ENCODE measurements at regions not wholly inside any gene's neighbourhood (a gene's known extent, or its start where the extent isn't known, plus 50 kb on each side); places are given as distances from the start of the nearest gene placed in this dataset.

DNA sequence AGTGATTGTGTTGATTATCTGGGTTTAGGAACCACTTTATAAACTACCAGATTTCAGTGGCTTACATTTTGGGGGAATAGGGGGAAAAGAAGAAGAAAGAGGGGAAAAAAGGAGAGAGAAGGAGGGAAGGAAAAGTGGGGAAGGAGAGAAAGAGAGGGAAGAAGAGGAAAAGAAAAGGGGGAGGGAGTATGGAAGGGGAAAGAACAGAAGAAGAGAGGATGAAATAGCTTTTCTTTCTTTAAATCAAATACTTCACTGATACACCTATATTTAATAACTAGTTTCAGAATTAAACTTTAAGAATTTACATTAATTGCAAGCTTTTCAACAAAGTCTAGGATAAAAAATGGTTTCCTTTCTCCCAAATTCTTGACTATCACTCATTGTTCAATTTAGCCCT is 289.6 kb downstream of the SDHAF3 start:
- no peak overlapping the region for H3K4me3 ChIP-seq (ENCODE audit: low read length)
- DNase-seq (ENCODE audit: low read depth), result no peak
- TF ChIP-seq, protein P1, sequence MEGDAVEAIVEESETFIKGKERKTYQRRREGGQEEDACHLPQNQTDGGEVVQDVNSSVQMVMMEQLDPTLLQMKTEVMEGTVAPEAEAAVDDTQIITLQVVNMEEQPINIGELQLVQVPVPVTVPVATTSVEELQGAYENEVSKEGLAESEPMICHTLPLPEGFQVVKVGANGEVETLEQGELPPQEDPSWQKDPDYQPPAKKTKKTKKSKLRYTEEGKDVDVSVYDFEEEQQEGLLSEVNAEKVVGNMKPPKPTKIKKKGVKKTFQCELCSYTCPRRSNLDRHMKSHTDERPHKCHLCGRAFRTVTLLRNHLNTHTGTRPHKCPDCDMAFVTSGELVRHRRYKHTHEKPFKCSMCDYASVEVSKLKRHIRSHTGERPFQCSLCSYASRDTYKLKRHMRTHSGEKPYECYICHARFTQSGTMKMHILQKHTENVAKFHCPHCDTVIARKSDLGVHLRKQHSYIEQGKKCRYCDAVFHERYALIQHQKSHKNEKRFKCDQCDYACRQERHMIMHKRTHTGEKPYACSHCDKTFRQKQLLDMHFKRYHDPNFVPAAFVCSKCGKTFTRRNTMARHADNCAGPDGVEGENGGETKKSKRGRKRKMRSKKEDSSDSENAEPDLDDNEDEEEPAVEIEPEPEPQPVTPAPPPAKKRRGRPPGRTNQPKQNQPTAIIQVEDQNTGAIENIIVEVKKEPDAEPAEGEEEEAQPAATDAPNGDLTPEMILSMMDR (conservative IDR thresholded peaks at IDR 0.05; ENCODE audit: low read length), result no peak

DNA sequence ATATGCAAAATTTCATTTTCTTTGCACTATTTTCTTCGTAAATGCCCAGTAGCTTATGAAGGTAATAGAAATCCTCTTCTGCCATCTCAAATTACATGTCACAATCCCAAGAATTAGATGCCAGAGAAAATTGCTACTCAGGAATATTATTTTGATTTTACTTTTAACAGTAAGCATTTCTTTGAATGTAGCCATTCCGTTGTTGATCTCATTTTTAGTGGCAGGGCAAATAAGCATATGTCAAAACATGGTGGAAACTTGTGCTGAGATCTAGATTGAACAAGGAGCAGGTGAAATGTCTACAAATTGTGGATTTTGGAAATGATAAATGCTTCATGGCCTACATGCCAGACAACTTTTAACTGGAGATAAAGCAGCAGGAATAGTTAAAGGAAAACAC is 291.8 kb downstream of the SDHAF3 start:
- DNase-seq (ENCODE audit: low read depth), result no peak
- TF ChIP-seq, protein P1 (conservative IDR thresholded peaks at IDR 0.05; ENCODE audit: low read length), result no peak
- no peak overlapping the region for H3K4me3 ChIP-seq (ENCODE audit: low read length)

DNA sequence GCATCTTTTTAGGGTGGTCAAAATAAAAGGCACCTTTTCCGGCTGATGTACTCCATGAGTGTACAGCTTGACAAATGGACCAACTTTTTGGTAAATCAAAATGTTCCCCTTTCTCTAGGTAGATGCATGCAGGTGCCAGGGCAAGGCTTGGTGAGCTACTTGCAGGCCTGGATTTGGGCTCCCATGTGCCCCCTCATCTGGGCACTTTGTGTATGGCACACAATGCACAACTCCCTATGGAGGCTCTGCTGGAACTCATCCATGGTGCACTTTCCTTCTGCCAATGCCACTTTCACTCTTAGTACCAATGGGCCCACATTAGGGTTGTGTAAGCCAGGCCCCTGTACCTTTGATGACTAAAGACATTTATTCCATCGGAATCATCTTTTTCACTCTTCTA is 300.8 kb downstream of the SDHAF3 start:
- no peak overlapping the region for H3K4me3 ChIP-seq (ENCODE audit: low read length)
- TF ChIP-seq, protein P1 (conservative IDR thresholded peaks at IDR 0.05; ENCODE audit: low read length), result no peak
- DNase-seq (ENCODE audit: low read depth), result no peak

DNA sequence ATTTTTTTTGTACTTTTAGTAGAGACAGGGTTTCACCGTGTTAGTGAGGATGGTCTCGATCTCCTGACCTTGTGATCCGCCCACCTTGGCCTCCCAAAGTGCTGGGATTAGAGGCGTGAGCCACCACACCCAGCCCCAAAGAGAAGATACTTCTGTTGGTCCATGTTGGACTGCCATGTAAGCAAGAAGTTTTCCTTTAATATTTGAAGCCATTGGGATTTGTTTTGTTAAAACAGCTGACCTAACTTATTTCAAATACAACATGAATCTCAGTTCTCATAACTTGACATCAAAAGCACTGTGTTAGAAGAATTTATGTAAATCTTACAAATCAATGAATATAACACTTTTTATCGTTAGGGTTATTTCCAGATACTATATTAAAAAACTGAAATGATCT is 302.4 kb downstream of the SDHAF3 start:
- H3K4me3 ChIP-seq (ENCODE audit: low read length), result no peak overlapping the region
- DNase-seq (ENCODE audit: low read depth), result no peak
- TF ChIP-seq, protein P1 (conservative IDR thresholded peaks at IDR 0.05; ENCODE audit: low read length), result no peak

DNA sequence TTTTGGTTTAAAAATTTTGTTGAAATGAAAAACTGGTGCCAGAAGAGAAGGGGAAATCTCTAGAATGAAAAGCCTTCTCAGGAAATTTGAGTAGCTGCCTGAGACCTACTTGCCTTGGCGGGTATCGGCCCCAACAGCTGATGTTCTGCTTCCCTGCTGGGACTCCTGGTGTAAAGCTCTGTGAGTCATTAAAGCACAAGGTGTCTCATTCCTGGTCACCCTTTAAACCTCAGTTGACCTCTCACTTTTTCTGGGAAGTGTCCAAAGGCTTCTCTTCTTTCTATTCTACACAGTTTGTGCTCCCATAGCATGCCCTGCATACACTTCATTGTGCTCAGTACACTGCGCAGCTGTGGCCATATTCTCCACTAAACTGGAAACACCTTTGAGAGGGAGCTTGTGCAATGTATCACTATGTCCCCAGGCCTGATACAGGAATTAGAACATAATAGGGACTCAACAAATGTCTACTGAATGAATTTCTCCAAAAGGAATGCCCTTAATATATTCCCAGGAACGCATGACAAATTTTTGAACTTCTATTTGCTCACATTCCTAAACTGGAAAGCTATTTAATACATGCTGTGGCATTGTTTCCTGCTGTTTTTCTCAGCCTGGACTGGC is 303.9 kb downstream of the SDHAF3 start:
- DNase-seq (ENCODE audit: low read depth), result no peak
- TF ChIP-seq, protein P1 (conservative IDR thresholded peaks at IDR 0.05; ENCODE audit: low read length), result no peak
- H3K4me3 ChIP-seq (ENCODE audit: low read length), result no peak overlapping the region

DNA sequence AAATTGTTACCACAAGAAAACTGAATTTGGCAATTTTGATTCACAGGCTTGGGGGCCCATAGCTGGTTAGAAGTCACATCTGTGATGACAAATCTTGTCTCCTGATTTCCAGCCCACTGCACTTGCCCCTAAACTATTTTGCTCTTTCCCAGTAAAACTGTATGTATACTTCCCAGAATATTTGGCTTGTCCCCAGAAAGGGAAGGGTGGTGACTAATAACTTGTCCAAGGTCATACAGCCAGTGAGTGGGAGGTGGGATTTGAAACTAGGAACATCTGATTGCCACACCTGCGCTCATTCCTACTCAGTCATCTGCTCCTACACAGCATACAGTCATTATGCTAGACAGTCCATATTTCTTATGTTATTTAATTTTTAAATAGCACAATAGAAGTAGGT is 304.5 kb downstream of the SDHAF3 start:
- TF ChIP-seq, protein P1 (conservative IDR thresholded peaks at IDR 0.05; ENCODE audit: low read length), result no peak
- DNase-seq (ENCODE audit: low read depth), result no peak
- H3K4me3 ChIP-seq (ENCODE audit: low read length), result no peak overlapping the region

DNA sequence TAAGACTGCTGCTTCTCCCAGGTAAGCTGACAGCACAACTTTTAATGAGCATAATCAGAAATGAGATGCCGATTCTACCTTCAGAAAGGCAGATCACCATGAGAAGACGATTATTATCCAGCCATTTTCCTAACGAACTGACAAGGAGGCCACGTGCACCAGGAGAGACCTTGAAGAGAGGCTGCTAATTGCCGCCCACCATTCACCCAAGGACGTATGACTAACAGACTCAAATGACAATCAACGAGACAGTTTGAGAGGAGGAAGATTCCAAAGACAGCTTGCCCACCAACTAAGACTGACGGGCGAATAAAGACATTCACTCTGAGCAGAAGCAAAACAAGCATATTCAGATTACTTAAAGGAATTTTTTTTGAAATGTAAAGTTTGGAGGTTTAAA is 301.9 kb upstream of the TAC1 start:
- no peak for DNase-seq (ENCODE audit: low read depth)

More for the DNA sequence above, 301.9 kb upstream of the TAC1 start:
- no peak overlapping the region for H3K4me3 ChIP-seq (ENCODE audit: low read length)
- TF ChIP-seq, protein P1 (conservative IDR thresholded peaks at IDR 0.05; ENCODE audit: low read length), result no peak
